ENCODE measurements at regions not wholly inside any gene's neighbourhood (a gene's known extent, or its start where the extent isn't known, plus 50 kb on each side); places are given as distances from the start of the nearest gene placed in this dataset.
A peak's percentile ranks its signal among the peaks of the same experiment; 100 is the strongest.

GRCh38 chr14:71491931-71492330 lies 440.3 kb upstream of the RGS6 start:
- H3K36me3 Mint-ChIP-seq = peaks cover 0 to 10% (median 7%) of the 10 kb centered on the region in 3 donors
- no peak for ATAC-seq
- H3K4me3 Mint-ChIP-seq = no peak overlapping the region
- H3K27me3 Mint-ChIP-seq = no peaks in the 10 kb centered on the region
- peaks cover 0 to 6% (median 2%) of the 10 kb centered on the region in 9 donors for H3K9me3 Mint-ChIP-seq
- no peak for DNase-seq
- H3K27ac Mint-ChIP-seq = peak overlapping the region in 2 of 10 donors; percentile 4 to 9
- peaks cover 10 to 21% (median 16%) of the 10 kb centered on the region in 4 donors for H3K4me1 Mint-ChIP-seq
- POLR2A ChIA-PET = no interaction called here

GRCh38 chr14:71492346-71492745 lies 439.9 kb upstream of the RGS6 start:
- POLR2A ChIA-PET = no interaction called here
- no peak for ATAC-seq
- DNase-seq = no peak
- H3K4me3 Mint-ChIP-seq = no peak overlapping the region
- H3K27ac Mint-ChIP-seq = peak overlapping the region in 2 of 10 donors; percentile 4 to 9
- no peaks in the 10 kb centered on the region for H3K27me3 Mint-ChIP-seq
- peaks cover 0 to 10% (median 3%) of the 10 kb centered on the region in 3 donors for H3K36me3 Mint-ChIP-seq
- H3K9me3 Mint-ChIP-seq = peaks cover 0 to 6% (median 2%) of the 10 kb centered on the region in 9 donors
- H3K4me1 Mint-ChIP-seq = peaks cover 6 to 17% (median 13%) of the 10 kb centered on the region in 4 donors

- peaks cover 0 to 6% (median 2%) of the 10 kb centered on the region in 9 donors for H3K9me3 Mint-ChIP-seq
- ATAC-seq (no peak), DNase-seq (no peak)
- H3K4me3 Mint-ChIP-seq = no peak overlapping the region
- POLR2A ChIA-PET = no interaction called here
- peaks cover 5 to 21% (median 9%) of the 10 kb centered on the region in 4 donors for H3K4me1 Mint-ChIP-seq
- peak overlapping the region in 1 of 10 donors; percentile 19 for H3K27ac Mint-ChIP-seq
- no peaks in the 10 kb centered on the region for H3K27me3 Mint-ChIP-seq
- peaks cover 0 to 13% (median 2%) of the 10 kb centered on the region in 3 donors for H3K36me3 Mint-ChIP-seq
These were observed 434.6 kb upstream of the RGS6 start for GRCh38 chr14:71497645-71498086.

- H3K27ac Mint-ChIP-seq = no peak overlapping the region
- DNase-seq = no peak
- peaks cover 0 to 6% (median 2%) of the 10 kb centered on the region in 9 donors for H3K9me3 Mint-ChIP-seq
- ATAC-seq = no peak
- H3K4me1 Mint-ChIP-seq = peaks cover 5 to 21% (median 9%) of the 10 kb centered on the region in 4 donors
- H3K36me3 Mint-ChIP-seq = peaks cover 0 to 13% (median 2%) of the 10 kb centered on the region in 3 donors
- H3K27me3 Mint-ChIP-seq = no peaks in the 10 kb centered on the region
- H3K4me3 Mint-ChIP-seq = no peak overlapping the region
- POLR2A ChIA-PET = no interaction called here
These were observed 434.0 kb upstream of the RGS6 start for GRCh38 chr14:71498212-71498611.

GRCh38 chr14:71499018-71499417 lies 433.2 kb upstream of the RGS6 start:
- H3K9me3 Mint-ChIP-seq = peaks cover 0 to 6% (median 2%) of the 10 kb centered on the region in 9 donors
- H3K4me1 Mint-ChIP-seq = peaks cover 5 to 18% (median 9%) of the 10 kb centered on the region in 4 donors
- ATAC-seq (no peak), DNase-seq (no peak)
- peaks cover 0 to 11% (median 2%) of the 10 kb centered on the region in 3 donors for H3K36me3 Mint-ChIP-seq
- H3K4me3 Mint-ChIP-seq = no peak overlapping the region
- H3K27me3 Mint-ChIP-seq = no peaks in the 10 kb centered on the region
- H3K27ac Mint-ChIP-seq = no peak overlapping the region
- POLR2A ChIA-PET = no interaction called here

GRCh38 chr14:71507681-71508080 lies 424.5 kb upstream of the RGS6 start:
- Mint-ChIP-seq H3K27ac (no peak overlapping the region), H3K36me3 (peaks cover 0 to 5% (median 4%) of the 10 kb centered on the region in 3 donors), H3K9me3 (no peaks in the 10 kb centered on the region), H3K27me3 (no peaks in the 10 kb centered on the region), H3K4me3 (no peak overlapping the region), H3K4me1 (peaks cover 4 to 8% (median 5%) of the 10 kb centered on the region in 4 donors)
- POLR2A ChIA-PET = no interaction called here
- ATAC-seq (no peak), DNase-seq (no peak)

GRCh38 chr14:71508901-71509300 lies 423.3 kb upstream of the RGS6 start:
- H3K9me3 Mint-ChIP-seq = no peaks in the 10 kb centered on the region
- H3K27ac Mint-ChIP-seq = no peak overlapping the region
- H3K27me3 Mint-ChIP-seq = no peaks in the 10 kb centered on the region
- H3K4me3 Mint-ChIP-seq = peak overlapping the region in 1 of 10 donors; percentile 20
- ATAC-seq (no peak), DNase-seq (no peak)
- POLR2A ChIA-PET = no interaction called here
- H3K4me1 Mint-ChIP-seq = peaks cover 4 to 8% (median 5%) of the 10 kb centered on the region in 4 donors
- peaks cover 0 to 16% (median 16%) of the 10 kb centered on the region in 3 donors for H3K36me3 Mint-ChIP-seq

GRCh38 chr14:71511152-71511551 lies 421.1 kb upstream of the RGS6 start:
- no peak for DNase-seq
- Mint-ChIP-seq H3K27ac (peak overlapping the region in 1 of 10 donors; percentile 37), H3K27me3 (no peaks in the 10 kb centered on the region), H3K4me1 (peaks cover 4 to 15% (median 5%) of the 10 kb centered on the region in 4 donors), H3K4me3 (no peak overlapping the region), H3K9me3 (no peaks in the 10 kb centered on the region), H3K36me3 (peaks cover 0 to 33% (median 24%) of the 10 kb centered on the region in 3 donors)
- POLR2A ChIA-PET = no interaction called here
- no peak for ATAC-seq

GRCh38 chr14:71514941-71515919 lies 417.0 kb upstream of the RGS6 start:
- H3K27ac Mint-ChIP-seq = peak overlapping the region in 1 of 10 donors; percentile 25
- H3K9me3 Mint-ChIP-seq = no peaks in the 10 kb centered on the region
- H3K4me3 Mint-ChIP-seq = peak overlapping the region in 1 of 10 donors; percentile 24
- no peaks in the 10 kb centered on the region for H3K27me3 Mint-ChIP-seq
- POLR2A ChIA-PET = no interaction called here
- H3K36me3 Mint-ChIP-seq = peaks cover 5 to 48% (median 36%) of the 10 kb centered on the region in 3 donors
- DNase-seq (no peak), ATAC-seq (no peak)
- peaks cover 0 to 15% (median 3%) of the 10 kb centered on the region in 4 donors for H3K4me1 Mint-ChIP-seq

- Mint-ChIP-seq H3K9me3 (peaks cover 0 to 2% (median 0%) of the 10 kb centered on the region in 9 donors), H3K36me3 (peaks cover 5 to 23% (median 20%) of the 10 kb centered on the region in 3 donors), H3K4me3 (no peak overlapping the region), H3K27ac (peak overlapping the region in 1 of 10 donors; percentile 48), H3K27me3 (no peaks in the 10 kb centered on the region), H3K4me1 (peaks cover 2 to 35% (median 8%) of the 10 kb centered on the region in 4 donors)
- ATAC-seq (no peak), DNase-seq (no peak)
- POLR2A ChIA-PET = no interaction called here
These were observed 410.7 kb upstream of the RGS6 start for GRCh38 chr14:71521238-71522135.

- H3K27me3 Mint-ChIP-seq = no peaks in the 10 kb centered on the region
- no peak for DNase-seq
- POLR2A ChIA-PET = no interaction called here
- peaks cover 0 to 13% (median 8%) of the 10 kb centered on the region in 3 donors for H3K36me3 Mint-ChIP-seq
- ATAC-seq = no peak
- peaks cover 0 to 2% (median 0%) of the 10 kb centered on the region in 9 donors for H3K9me3 Mint-ChIP-seq
- H3K27ac Mint-ChIP-seq = peak overlapping the region in 1 of 10 donors; percentile 10
- H3K4me1 Mint-ChIP-seq = peaks cover 2 to 35% (median 8%) of the 10 kb centered on the region in 4 donors
- no peak overlapping the region for H3K4me3 Mint-ChIP-seq
These were observed 408.5 kb upstream of the RGS6 start for GRCh38 chr14:71523630-71524319.

All from naive thymus-derived CD8-positive, alpha-beta T cell (primary cell).